ENCODE measurements at regions not wholly inside any gene's neighbourhood (a gene's known extent, or its start where the extent isn't known, plus 50 kb on each side); places are given as distances from the start of the nearest gene placed in this dataset.

DNA sequence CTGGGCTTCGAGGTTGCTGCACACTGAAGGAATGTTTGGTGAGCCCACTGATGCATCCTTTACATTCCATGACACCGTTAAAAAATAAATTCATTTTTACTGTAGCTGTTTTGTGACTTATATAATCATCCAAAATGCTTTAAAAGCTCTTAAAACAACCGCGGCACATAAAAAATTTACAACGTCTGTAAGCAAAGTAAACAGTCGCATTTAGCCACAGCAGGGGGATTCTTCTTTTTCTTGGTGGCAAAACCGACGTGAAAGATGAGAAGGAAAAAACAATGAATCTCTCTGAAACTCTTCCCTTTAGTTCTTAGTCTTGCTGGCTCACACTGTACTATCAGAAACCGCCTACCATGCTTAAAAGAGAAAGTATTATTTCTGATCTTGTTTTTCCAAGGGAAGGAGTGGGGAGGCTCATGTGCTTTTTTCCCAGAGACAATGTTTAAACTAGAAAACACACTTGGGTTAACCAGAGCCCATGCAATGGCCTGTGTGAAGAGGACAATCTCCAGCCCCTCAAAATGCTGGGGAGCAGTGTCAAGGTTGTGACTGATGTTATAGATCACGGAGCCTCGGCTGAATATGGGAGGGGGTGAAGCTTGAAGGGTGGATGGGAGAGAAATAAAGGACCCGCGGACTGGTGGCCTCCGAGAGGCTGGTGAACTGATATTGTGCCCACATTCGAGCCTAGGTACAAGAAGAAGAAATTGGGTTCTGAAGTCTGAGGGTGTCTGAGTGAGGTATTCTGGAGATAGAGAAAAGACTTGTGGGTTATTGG lies 91.1 kb downstream of the IRF8 start:
- no peak for DNase-seq
- Histone ChIP-seq H3K36me3 (ENCODE audit: control insufficient read depth, insufficient read depth, low read length) (no peaks in the 10 kb centered on the region), H3K9me3 (ENCODE audit: control insufficient read depth, low read length) (no peaks in the 10 kb centered on the region), H3K4me1 (ENCODE audit: control insufficient read depth, insufficient read depth, low read length, poor library complexity, severe bottlenecking) (peaks cover 3% of the 10 kb centered on the region), H3K4me3 (ENCODE audit: insufficient read depth, low read depth, low read length, poor library complexity, severe bottlenecking) (no peak overlapping the region), H3K27ac (ENCODE audit: insufficient read depth, low read length, poor library complexity, severe bottlenecking) (no peak overlapping the region), H3K27me3 (replicated peaks; ENCODE audit: control insufficient read depth, insufficient read depth, low read length, poor library complexity, severe bottlenecking) (no peaks in the 10 kb centered on the region)

DNA sequence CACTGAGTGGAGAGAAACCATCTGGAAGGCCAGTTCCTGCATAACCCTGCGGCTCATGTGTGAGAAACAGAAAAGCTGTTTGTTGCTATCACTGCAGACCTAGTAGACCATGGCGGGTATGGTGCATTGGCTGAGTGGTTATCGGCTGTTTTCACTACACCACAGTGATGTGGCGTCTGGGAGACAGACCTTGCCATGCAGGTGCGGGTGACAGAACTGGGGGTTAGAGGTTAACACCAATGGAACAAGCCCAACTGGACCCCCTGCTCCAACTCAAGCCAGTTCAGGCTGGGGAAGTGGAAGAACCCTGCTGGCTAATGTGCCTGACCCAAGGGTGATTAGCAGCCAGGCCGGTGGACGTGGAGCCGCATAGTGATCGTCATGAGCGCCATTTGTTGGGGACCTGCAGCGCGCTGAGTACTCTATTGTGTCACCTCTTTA lies 91.9 kb downstream of the IRF8 start:
- DNase-seq, result no peak
- no peaks in the 10 kb centered on the region for H3K36me3 ChIP-seq (ENCODE audit: control insufficient read depth, insufficient read depth, low read length)
- H3K27ac ChIP-seq (ENCODE audit: insufficient read depth, low read length, poor library complexity, severe bottlenecking), result no peak overlapping the region
- H3K27me3 ChIP-seq (replicated peaks; ENCODE audit: control insufficient read depth, insufficient read depth, low read length, poor library complexity, severe bottlenecking), result no peaks in the 10 kb centered on the region
- peaks cover 3% of the 10 kb centered on the region for H3K4me1 ChIP-seq (ENCODE audit: control insufficient read depth, insufficient read depth, low read length, poor library complexity, severe bottlenecking)
- no peak overlapping the region for H3K4me3 ChIP-seq (ENCODE audit: insufficient read depth, low read depth, low read length, poor library complexity, severe bottlenecking)
- no peaks in the 10 kb centered on the region for H3K9me3 ChIP-seq (ENCODE audit: control insufficient read depth, low read length)

DNA sequence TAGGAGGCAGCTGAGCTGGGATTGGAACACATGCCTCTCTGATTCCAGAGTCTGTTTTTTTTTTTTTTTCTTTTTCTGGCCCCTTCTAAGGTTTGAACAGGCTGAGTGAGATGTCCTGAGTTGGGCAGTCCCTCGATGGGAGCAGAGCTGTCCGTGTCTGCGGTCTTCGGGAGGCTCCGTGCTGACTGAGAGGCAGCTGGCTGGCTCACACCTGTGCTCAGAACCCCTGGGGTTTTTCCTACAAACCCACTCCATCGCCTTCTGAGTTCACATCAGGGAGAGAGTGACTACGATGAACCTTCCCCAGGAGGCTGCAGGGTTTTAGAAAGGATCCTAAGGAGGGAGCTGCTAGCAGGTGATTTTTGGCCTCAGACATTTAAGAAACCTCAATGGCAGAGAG lies 92.5 kb downstream of the IRF8 start:
- Histone ChIP-seq H3K9me3 (ENCODE audit: control insufficient read depth, low read length) (no peaks in the 10 kb centered on the region), H3K27ac (ENCODE audit: insufficient read depth, low read length, poor library complexity, severe bottlenecking) (no peak overlapping the region), H3K4me3 (ENCODE audit: insufficient read depth, low read depth, low read length, poor library complexity, severe bottlenecking) (no peak overlapping the region), H3K36me3 (ENCODE audit: control insufficient read depth, insufficient read depth, low read length) (no peaks in the 10 kb centered on the region), H3K4me1 (ENCODE audit: control insufficient read depth, insufficient read depth, low read length, poor library complexity, severe bottlenecking) (peaks cover 3% of the 10 kb centered on the region), H3K27me3 (replicated peaks; ENCODE audit: control insufficient read depth, insufficient read depth, low read length, poor library complexity, severe bottlenecking) (no peaks in the 10 kb centered on the region)
- DNase-seq, result no peak

DNA sequence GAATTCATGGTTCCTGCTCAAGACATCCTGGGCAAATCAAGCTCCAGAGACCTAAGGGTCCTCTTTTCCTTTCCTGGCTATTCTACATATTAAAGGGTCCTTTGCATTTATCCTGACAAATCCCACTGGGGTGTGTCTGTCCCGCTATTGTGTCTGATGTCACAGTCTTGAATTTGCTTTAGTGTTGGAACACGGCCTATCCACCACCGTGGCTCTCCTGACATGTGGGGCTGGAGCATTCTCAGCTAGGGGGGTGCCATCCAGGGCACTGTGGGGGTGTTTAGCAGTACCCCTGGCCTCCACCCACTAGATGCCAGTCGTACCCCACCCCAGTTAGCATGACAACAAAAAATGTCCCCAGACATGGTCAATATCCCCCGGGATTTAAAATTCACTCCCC lies 92.9 kb downstream of the IRF8 start:
- Histone ChIP-seq H3K4me1 (ENCODE audit: control insufficient read depth, insufficient read depth, low read length, poor library complexity, severe bottlenecking) (peaks cover 3% of the 10 kb centered on the region), H3K36me3 (ENCODE audit: control insufficient read depth, insufficient read depth, low read length) (no peaks in the 10 kb centered on the region), H3K27me3 (replicated peaks; ENCODE audit: control insufficient read depth, insufficient read depth, low read length, poor library complexity, severe bottlenecking) (no peaks in the 10 kb centered on the region), H3K27ac (ENCODE audit: insufficient read depth, low read length, poor library complexity, severe bottlenecking) (no peak overlapping the region), H3K9me3 (ENCODE audit: control insufficient read depth, low read length) (no peaks in the 10 kb centered on the region), H3K4me3 (ENCODE audit: insufficient read depth, low read depth, low read length, poor library complexity, severe bottlenecking) (no peak overlapping the region)
- no peak for DNase-seq

DNA sequence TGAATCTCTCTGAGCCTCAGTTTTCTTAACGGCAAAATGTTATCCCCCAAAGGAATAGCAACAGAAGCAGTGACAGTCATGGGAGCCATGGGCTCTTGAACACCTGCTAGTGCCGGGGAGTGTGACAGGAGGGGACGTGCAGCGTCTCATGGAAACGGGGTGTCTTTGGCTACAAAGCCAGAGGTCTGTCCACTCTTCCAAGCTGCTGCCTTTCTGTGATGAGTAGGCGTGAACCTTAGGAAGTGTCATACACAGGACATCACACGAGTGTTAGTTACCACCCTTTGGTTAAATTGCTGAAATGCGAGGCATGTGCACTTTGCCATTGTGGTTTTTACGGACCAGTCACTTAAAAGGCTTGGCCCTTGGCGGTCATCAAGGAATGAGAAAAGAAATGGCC lies 93.4 kb downstream of the IRF8 start:
- no peak overlapping the region for H3K4me3 ChIP-seq (ENCODE audit: insufficient read depth, low read depth, low read length, poor library complexity, severe bottlenecking)
- H3K36me3 ChIP-seq (ENCODE audit: control insufficient read depth, insufficient read depth, low read length), result no peaks in the 10 kb centered on the region
- DNase-seq, result no peak
- no peak overlapping the region for H3K27ac ChIP-seq (ENCODE audit: insufficient read depth, low read length, poor library complexity, severe bottlenecking)
- H3K4me1 ChIP-seq (ENCODE audit: control insufficient read depth, insufficient read depth, low read length, poor library complexity, severe bottlenecking), result peaks cover 1% of the 10 kb centered on the region
- H3K27me3 ChIP-seq (replicated peaks; ENCODE audit: control insufficient read depth, insufficient read depth, low read length, poor library complexity, severe bottlenecking), result no peaks in the 10 kb centered on the region
- no peaks in the 10 kb centered on the region for H3K9me3 ChIP-seq (ENCODE audit: control insufficient read depth, low read length)

DNA sequence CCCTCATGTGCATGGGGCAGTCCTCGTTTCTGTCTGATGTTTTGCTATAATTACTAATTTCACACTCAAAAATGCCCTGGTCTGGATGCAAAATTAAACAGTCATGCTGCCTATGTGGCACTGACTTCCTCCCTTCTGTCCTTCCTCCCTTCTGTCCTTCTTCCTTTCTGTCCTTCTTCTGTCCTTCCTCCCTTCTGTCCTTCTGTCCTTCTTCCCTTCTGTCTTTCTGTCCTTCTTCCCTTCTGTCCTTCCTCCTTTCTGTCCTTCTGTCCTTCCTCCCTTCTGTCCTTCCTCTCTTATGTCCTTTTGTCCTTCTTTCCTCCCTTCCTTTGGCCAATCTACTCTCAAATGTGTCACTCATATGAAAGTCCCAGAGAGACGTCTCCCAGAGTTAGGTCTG lies 93.8 kb downstream of the IRF8 start:
- Histone ChIP-seq H3K27me3 (replicated peaks; ENCODE audit: control insufficient read depth, insufficient read depth, low read length, poor library complexity, severe bottlenecking) (no peaks in the 10 kb centered on the region), H3K4me1 (ENCODE audit: control insufficient read depth, insufficient read depth, low read length, poor library complexity, severe bottlenecking) (no peaks in the 10 kb centered on the region), H3K4me3 (ENCODE audit: insufficient read depth, low read depth, low read length, poor library complexity, severe bottlenecking) (no peak overlapping the region), H3K36me3 (ENCODE audit: control insufficient read depth, insufficient read depth, low read length) (no peaks in the 10 kb centered on the region), H3K27ac (ENCODE audit: insufficient read depth, low read length, poor library complexity, severe bottlenecking) (no peak overlapping the region), H3K9me3 (ENCODE audit: control insufficient read depth, low read length) (no peaks in the 10 kb centered on the region)
- no peak for DNase-seq

DNA sequence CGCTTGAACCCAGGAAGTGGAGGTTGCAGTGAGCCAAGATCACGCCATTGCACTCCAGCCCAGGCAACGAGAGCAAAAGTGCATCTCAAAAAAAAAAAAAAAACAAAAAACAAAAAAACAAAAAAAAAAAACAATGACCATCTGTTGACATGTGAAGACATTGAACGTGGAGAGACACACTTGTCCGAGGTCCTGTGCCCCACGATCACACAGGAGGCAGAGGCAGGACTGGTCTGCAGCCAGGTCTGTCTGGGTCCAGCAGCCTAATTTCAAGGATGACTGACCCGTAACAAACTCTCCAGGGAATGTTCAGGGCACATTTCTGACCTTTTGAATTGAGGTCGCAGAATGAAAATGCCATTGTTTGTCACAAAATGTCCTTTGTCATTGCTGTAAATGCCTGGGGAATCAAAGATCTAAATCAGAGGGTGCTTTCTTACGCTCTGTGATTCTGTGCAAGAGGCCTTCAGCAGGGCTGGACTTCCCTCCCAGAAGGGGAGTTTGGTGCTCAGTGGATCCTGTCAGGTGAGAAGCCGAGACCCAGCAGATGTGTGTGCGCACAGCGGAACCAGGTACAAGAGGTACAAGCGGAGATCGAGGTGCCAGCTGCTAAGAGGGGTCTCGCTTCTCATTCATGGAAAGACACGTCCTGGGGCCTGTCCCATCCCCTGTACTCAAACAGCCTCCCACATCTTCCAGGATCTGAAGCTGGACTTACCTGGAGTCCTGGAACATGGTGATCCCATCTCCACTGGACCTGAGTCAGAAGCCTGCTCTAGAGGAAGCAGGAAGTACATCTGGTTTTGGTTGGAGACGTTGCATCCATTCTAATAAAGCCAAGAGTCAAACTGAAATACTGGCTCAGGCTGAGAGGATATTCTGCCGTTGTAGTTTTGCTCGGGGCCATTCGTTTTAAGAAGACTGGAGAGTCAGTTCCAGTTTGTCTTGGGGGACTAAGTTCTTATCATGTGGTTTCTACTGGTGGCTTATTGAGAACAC lies 95.8 kb downstream of the IRF8 start:
- H3K4me3 ChIP-seq (ENCODE audit: insufficient read depth, low read depth, low read length, poor library complexity, severe bottlenecking), result no peak overlapping the region
- DNase-seq, result no peak
- no peaks in the 10 kb centered on the region for H3K9me3 ChIP-seq (ENCODE audit: control insufficient read depth, low read length)
- no peaks in the 10 kb centered on the region for H3K27me3 ChIP-seq (replicated peaks; ENCODE audit: control insufficient read depth, insufficient read depth, low read length, poor library complexity, severe bottlenecking)
- H3K27ac ChIP-seq (ENCODE audit: insufficient read depth, low read length, poor library complexity, severe bottlenecking), result no peak overlapping the region
- H3K36me3 ChIP-seq (ENCODE audit: control insufficient read depth, insufficient read depth, low read length), result no peaks in the 10 kb centered on the region
- H3K4me1 ChIP-seq (ENCODE audit: control insufficient read depth, insufficient read depth, low read length, poor library complexity, severe bottlenecking), result peaks cover 4% of the 10 kb centered on the region

DNA sequence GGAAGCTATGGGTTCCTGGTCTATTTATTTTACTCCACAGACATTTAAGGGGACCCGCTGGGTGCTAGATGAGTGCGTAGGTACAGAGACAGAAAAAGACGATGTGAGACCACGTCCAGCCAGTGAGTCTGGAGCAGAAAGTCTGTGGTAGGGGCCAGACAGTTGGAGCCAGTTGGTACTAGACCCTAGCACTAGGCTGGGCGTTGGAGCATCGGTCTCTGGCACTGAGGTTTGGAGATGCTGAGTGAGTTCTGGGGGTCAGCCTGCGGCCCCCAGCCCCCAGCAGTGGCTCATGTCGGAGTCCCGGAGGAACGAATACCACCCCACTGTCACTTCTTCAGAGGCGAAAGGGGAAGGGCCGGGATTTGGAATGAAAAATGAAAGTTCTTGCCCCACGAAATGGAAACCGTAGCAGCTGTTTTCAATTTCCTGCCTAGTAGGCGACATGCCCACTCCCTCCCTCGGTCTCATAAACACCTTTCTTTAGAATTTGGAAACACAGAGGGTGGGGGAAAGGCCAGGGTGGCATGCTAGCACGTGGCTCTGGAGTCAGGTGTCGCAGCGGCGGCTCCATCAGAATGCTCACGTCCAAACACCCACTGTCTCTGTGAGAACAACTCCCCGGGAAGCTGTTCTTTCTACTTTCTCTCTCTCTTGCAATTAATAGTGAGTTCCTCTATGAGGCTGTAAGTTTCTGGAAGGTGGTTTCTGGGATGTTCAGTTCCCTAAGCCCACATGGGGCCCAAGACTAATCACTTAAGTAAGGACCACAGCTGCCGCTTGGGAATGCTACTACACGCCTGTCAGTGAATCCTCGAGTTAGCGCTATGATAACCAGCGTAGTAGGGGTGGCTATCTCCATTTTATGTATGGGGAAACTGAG lies 96.8 kb downstream of the IRF8 start:
- H3K4me3 ChIP-seq (ENCODE audit: insufficient read depth, low read depth, low read length, poor library complexity, severe bottlenecking), result no peak overlapping the region
- H3K9me3 ChIP-seq (ENCODE audit: control insufficient read depth, low read length), result no peaks in the 10 kb centered on the region
- no peak for DNase-seq
- no peaks in the 10 kb centered on the region for H3K27me3 ChIP-seq (replicated peaks; ENCODE audit: control insufficient read depth, insufficient read depth, low read length, poor library complexity, severe bottlenecking)
- peaks cover 4% of the 10 kb centered on the region for H3K4me1 ChIP-seq (ENCODE audit: control insufficient read depth, insufficient read depth, low read length, poor library complexity, severe bottlenecking)
- no peak overlapping the region for H3K27ac ChIP-seq (ENCODE audit: insufficient read depth, low read length, poor library complexity, severe bottlenecking)
- H3K36me3 ChIP-seq (ENCODE audit: control insufficient read depth, insufficient read depth, low read length), result no peaks in the 10 kb centered on the region

DNA sequence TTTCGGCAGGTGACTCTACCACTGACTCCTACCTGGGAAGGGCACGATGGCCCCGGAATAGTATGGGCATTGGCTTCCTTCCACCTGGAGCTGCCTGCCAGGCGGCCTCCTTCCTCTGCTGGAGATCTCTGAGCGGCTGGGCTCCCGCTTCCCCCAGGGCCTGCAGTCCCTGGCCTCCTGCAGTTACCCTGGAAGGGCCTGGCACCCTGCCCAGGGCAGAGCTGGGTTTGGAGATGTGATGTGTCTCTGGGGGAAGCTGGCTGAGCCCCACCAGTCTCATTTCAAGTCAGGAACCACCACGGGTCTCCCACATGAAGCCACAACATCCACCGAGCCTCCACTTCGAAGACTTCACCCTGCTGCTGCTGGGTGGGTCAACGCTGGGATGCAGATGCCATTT lies 97.9 kb downstream of the IRF8 start:
- H3K36me3 ChIP-seq (ENCODE audit: control insufficient read depth, insufficient read depth, low read length), result no peaks in the 10 kb centered on the region
- no peaks in the 10 kb centered on the region for H3K9me3 ChIP-seq (ENCODE audit: control insufficient read depth, low read length)
- no peaks in the 10 kb centered on the region for H3K27me3 ChIP-seq (replicated peaks; ENCODE audit: control insufficient read depth, insufficient read depth, low read length, poor library complexity, severe bottlenecking)
- peaks cover 4% of the 10 kb centered on the region for H3K4me1 ChIP-seq (ENCODE audit: control insufficient read depth, insufficient read depth, low read length, poor library complexity, severe bottlenecking)
- no peak for DNase-seq
- no peak overlapping the region for H3K27ac ChIP-seq (ENCODE audit: insufficient read depth, low read length, poor library complexity, severe bottlenecking)
- H3K4me3 ChIP-seq (ENCODE audit: insufficient read depth, low read depth, low read length, poor library complexity, severe bottlenecking), result no peak overlapping the region
